IMR-90 (cell line): ENCODE measurements at regions not wholly inside any gene's neighbourhood (a gene's known extent, or its start where the extent isn't known, plus 50 kb on each side); places are given as distances from the start of the nearest gene placed in this dataset.

Experiments used
- ATAC-seq: fragments of 200-7000 bp; cut with Tn5 transposase; 2 replicates; pipeline ENCODE4 v1.9.1; 2020; ENCODE audit warnings: low read depth, mild to moderate bottlenecking, moderate library complexity
- BruUV-seq: library from RNA; stranded (reverse); fragments of 400-500 nt; replicated peaks from 2 replicates; lab custom pipeline; 2021; lab: Mats Ljungman, UMichigan
- CTCF ChIA-PET: fragments of 300-600 bp; formaldehyde crosslinking; extraction: SDS; loops from one replicate; lab custom pipeline; 2021; ENCODE audit warnings: antibody characterized with exemption; lab: Yijun Ruan, JAX
- POLR2A ChIA-PET: fragments of 300-600 bp; sonication (Branson Sonifier 250); formaldehyde crosslinking; loops from one replicate; lab custom pipeline; 2022; ENCODE audit warnings: antibody characterized with exemption; ENCODE audit not compliant: unreplicated experiment; lab: Charles Lee
- DNase-seq: peaks from one replicate; pipeline ENCODE4 v3.0.0; 2013
- H2AFZ ChIP-seq: replicated peaks from 2 replicates; pipeline ENCODE3; 2013; ENCODE audit warnings: low read length, mild to moderate bottlenecking; ENCODE audit not compliant: poor library complexity
- H2AK5ac ChIP-seq: 2 replicates; pipeline ENCODE4 v1.6.1; 2013; ENCODE audit warnings: low read depth, low read length, inconsistent platforms
- H2AK9ac ChIP-seq: replicated peaks from 2 replicates; pipeline ENCODE3; 2013; ENCODE audit warnings: mild to moderate bottlenecking, low read depth, low read length, moderate library complexity; ENCODE audit not compliant: poor library complexity
- H2BK120ac ChIP-seq: 2 replicates; pipeline ENCODE4 v1.6.1; 2013; ENCODE audit warnings: low read depth, low read length, inconsistent platforms
- H2BK15ac ChIP-seq: 3 replicates; pipeline ENCODE4 v1.6.1; 2013; ENCODE audit warnings: low read depth, low read length, inconsistent platforms
- H2BK20ac ChIP-seq: 2 replicates; pipeline ENCODE4 v1.6.1; 2013; ENCODE audit warnings: low read depth, mild to moderate bottlenecking, inconsistent platforms, low read length, moderate library complexity
- H2BK5ac ChIP-seq: 2 replicates; pipeline ENCODE4 v1.6.1; 2013; ENCODE audit warnings: mild to moderate bottlenecking, low read depth, low read length, inconsistent platforms; ENCODE audit not compliant: poor library complexity, severe bottlenecking
- H3K14ac ChIP-seq: replicated peaks from 2 replicates; pipeline ENCODE4 v1.6.1; 2013; ENCODE audit warnings: low read depth, low read length, inconsistent platforms
- H3K18ac ChIP-seq: 2 replicates; pipeline ENCODE4 v1.6.1; 2013; ENCODE audit warnings: low read depth, low read length, control low read depth
- H3K23ac ChIP-seq: 2 replicates; pipeline ENCODE4 v1.6.1; 2013; ENCODE audit warnings: low read depth, low read length, inconsistent platforms
- H3K27ac ChIP-seq: 2 replicates; pipeline ENCODE4 v1.5.1; 2013; ENCODE audit warnings: mild to moderate bottlenecking, control low read depth, low read length; ENCODE audit not compliant: insufficient read depth
- H3K27me3 ChIP-seq: 2 replicates; pipeline ENCODE4 v1.6.1; 2013; ENCODE audit warnings: low read length; ENCODE audit not compliant: control insufficient read depth, insufficient read depth
- H3K36me3 ChIP-seq: 2 replicates; pipeline ENCODE4 v1.6.1; 2013; ENCODE audit warnings: low read length, mixed read lengths; ENCODE audit not compliant: control insufficient read depth, insufficient read depth
- H3K4ac ChIP-seq: 2 replicates; pipeline ENCODE4 v1.6.1; 2013; ENCODE audit warnings: low read depth, low read length, inconsistent platforms
- H3K4me1 ChIP-seq: 2 replicates; pipeline ENCODE4 v1.6.1; 2013; ENCODE audit warnings: low read length, mixed read lengths; ENCODE audit not compliant: control insufficient read depth, insufficient read depth
- H3K4me2 ChIP-seq: 2 replicates; pipeline ENCODE4 v1.6.1; 2013; ENCODE audit warnings: low read depth, mild to moderate bottlenecking, control low read depth, low read length, moderate library complexity
- H3K4me3 ChIP-seq: 2 replicates; pipeline ENCODE4 v1.5.1; 2013; ENCODE audit warnings: low read depth, mild to moderate bottlenecking, control low read depth, low read length, moderate library complexity; ENCODE audit not compliant: insufficient read depth
- H3K56ac ChIP-seq: 2 replicates; pipeline ENCODE4 v1.6.1; 2013; ENCODE audit warnings: low read length, inconsistent platforms; ENCODE audit not compliant: insufficient read depth; ENCODE audit errors: extremely low read depth
- H3K79me1 ChIP-seq, 2 experiments: 2 replicates each; pipeline ENCODE4 v1.6.1; 2013; ENCODE audit warnings: low read length in 2 of 2, inconsistent platforms in 1 of 2, low read depth in 1 of 2
- H3K9ac ChIP-seq: 2 replicates; pipeline ENCODE4 v1.6.1; 2013; ENCODE audit warnings: low read depth, low read length, control low read depth
- H3K9me1 ChIP-seq: 2 replicates; pipeline ENCODE4 v1.6.1; 2013; ENCODE audit warnings: low read length, inconsistent platforms; ENCODE audit not compliant: insufficient read depth
- H3K9me3 ChIP-seq: 2 replicates; pipeline ENCODE4 v1.6.1; 2013; ENCODE audit warnings: low read length; ENCODE audit not compliant: control insufficient read depth, insufficient read depth
- H4K20me1 ChIP-seq: 2 replicates; pipeline ENCODE4 v1.6.1; 2013; ENCODE audit warnings: low read length, inconsistent platforms; ENCODE audit not compliant: insufficient read depth
- H4K5ac ChIP-seq: 2 replicates; pipeline ENCODE4 v1.6.1; 2013; ENCODE audit warnings: mild to moderate bottlenecking, low read depth, low read length, control low read depth
- H4K8ac ChIP-seq, 2 experiments: 2 replicates each; pipeline ENCODE4 v1.6.1; 2013; ENCODE audit warnings: low read depth in 2 of 2, low read length in 2 of 2, control low read depth in 1 of 2, inconsistent platforms in 1 of 2
- H4K91ac ChIP-seq: 2 replicates; pipeline ENCODE4 v1.6.1; 2013; ENCODE audit warnings: low read depth, low read length, inconsistent platforms; ENCODE audit not compliant: insufficient read depth
- BHLHE40 ChIP-seq: fragments of 150-350 bp; IDR thresholded peaks from 2 replicates; pipeline ENCODE4 v1.6.1; 2016; ENCODE audit warnings: mild to moderate bottlenecking, low read depth, low read length
- CEBPB ChIP-seq: IDR thresholded peaks from 2 replicates; pipeline ENCODE4 v1.6.1; 2012; ENCODE audit warnings: low read depth, low read length, improper control_type of control experiment
- CHD1 ChIP-seq: IDR thresholded peaks from 2 replicates; pipeline ENCODE4 v1.6.1; 2012; ENCODE audit warnings: low read depth, low read length, improper control_type of control experiment
- FOS ChIP-seq: fragments of 150-350 bp; IDR thresholded peaks from 2 replicates; pipeline ENCODE4 v1.6.1; 2016; ENCODE audit warnings: low read depth, low read length
- MAFK ChIP-seq: IDR thresholded peaks from 2 replicates; pipeline ENCODE4 v1.6.1; 2012; ENCODE audit warnings: low read depth, low read length, improper control_type of control experiment
- MAZ ChIP-seq: IDR thresholded peaks from 2 replicates; pipeline ENCODE4 v1.6.1; 2012; ENCODE audit warnings: low read depth, mild to moderate bottlenecking, low read length, improper control_type of control experiment, moderate library complexity, borderline replicate concordance
- MXI1 ChIP-seq: IDR thresholded peaks from 2 replicates; pipeline ENCODE4 v1.6.1; 2012; ENCODE audit warnings: low read depth, mild to moderate bottlenecking, low read length, moderate library complexity, borderline replicate concordance
- NFE2L2 ChIP-seq: fragments of 150-350 bp; IDR thresholded peaks from 2 replicates; pipeline ENCODE4 v1.6.1; 2016; ENCODE audit warnings: low read depth, mild to moderate bottlenecking, low read length
- POLR2A ChIP-seq: IDR thresholded peaks from 2 replicates; pipeline ENCODE4 v1.6.1; 2012; ENCODE audit warnings: mild to moderate bottlenecking, low read depth, low read length
- RAD21 ChIP-seq: IDR thresholded peaks from 2 replicates; pipeline ENCODE4 v1.6.1; 2012; ENCODE audit warnings: low read length, improper control_type of control experiment
- RCOR1 ChIP-seq: IDR thresholded peaks from 2 replicates; pipeline ENCODE4 v1.6.1; 2012; ENCODE audit warnings: mild to moderate bottlenecking, low read length, improper control_type of control experiment; ENCODE audit not compliant: insufficient replicate concordance
- RFX5 ChIP-seq: IDR thresholded peaks from 2 replicates; pipeline ENCODE4 v1.8.0; 2012; ENCODE audit warnings: low read depth, mild to moderate bottlenecking, low read length, moderate library complexity
- SMC3 ChIP-seq: fragments of 150-350 bp; IDR thresholded peaks from 2 replicates; pipeline ENCODE4 v1.6.1; 2016; ENCODE audit warnings: low read depth, mild to moderate bottlenecking, antibody characterized with exemption, low read length, moderate library complexity
- WGBS, 2 experiments: methylation state at CpG; one replicate each; pipeline versions ENCODE4 v1.1.5 to v1.1.7; 2013; ENCODE audit warnings: missing lambda C conversion rate in 2 of 2; ENCODE audit not compliant: insufficient read length in 1 of 2; ENCODE audit errors: extremely low coverage in 2 of 2; 5-methylcytosine and 5-hydroxymethylcytosine counted together
- dilution Hi-C: fragments of 300-500 bp; cut with HindIII; formaldehyde crosslinking; loops from one replicate; pipeline ENCODE4 v1.14.3; 2018; ENCODE audit warnings: low sequenced_read_pairs; ENCODE audit not compliant: unreplicated experiment
- in situ Hi-C: fragments of 300-500 bp; cut with MboI; formaldehyde crosslinking; loops from 3 replicates; pipeline ENCODE4 v1.14.3; 2019; ENCODE audit warnings: low sequenced_read_pairs, inconsistent platforms, mixed read lengths
- intact Hi-C: fragments of 100-400 bp; cut with micrococcal nuclease; formaldehyde crosslinking; loops from 2 replicates; pipeline ENCODE4 v1.10.0; 2022
- TF ChIP-seq, protein P1 (sequence below): fragments of 150-350 bp; IDR thresholded peaks from 2 replicates; pipeline ENCODE4 v1.6.1; 2017; ENCODE audit warnings: mild to moderate bottlenecking, antibody characterized with exemption, low read length, low read depth
- TF ChIP-seq, protein P2 (sequence below): conservative IDR thresholded peaks from 2 replicates; pipeline ENCODE4 v1.5.1; 2012; ENCODE audit warnings: mild to moderate bottlenecking, low read depth, low read length, improper control_type of control experiment
- TF ChIP-seq, protein P3 (sequence below): fragments of 150-350 bp; IDR thresholded peaks from 2 replicates; pipeline ENCODE4 v1.6.1; 2016; ENCODE audit warnings: low read depth, mild to moderate bottlenecking, low read length, moderate library complexity, borderline replicate concordance

DNA sequence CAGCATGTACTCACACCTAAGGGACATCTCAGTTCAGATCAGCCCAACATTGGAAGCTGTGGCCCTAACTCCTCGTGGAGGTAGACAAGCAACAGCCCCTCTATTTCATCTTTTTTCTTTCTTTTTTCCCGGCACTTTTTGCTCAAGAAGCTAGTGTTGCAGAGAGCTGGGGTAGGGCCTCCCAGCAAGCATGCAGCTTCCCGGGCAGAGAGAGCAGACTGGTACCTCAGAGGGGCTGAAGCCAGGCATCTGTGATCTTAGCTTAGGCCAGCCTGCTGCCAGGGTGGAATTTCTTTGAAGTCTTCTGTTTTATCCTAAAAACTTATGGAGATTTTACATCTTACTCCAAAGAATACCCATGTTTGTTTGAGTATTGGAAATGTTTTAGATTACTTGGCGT is 195.4 kb downstream of the C16orf95 start:
- Histone ChIP-seq H3K4me3 (no peak overlapping the region), H2BK120ac (no peak overlapping the region), H3K9me1 (peaks cover 8% of the 10 kb centered on the region), H2BK20ac (no peak overlapping the region), H4K91ac (no peak overlapping the region), H4K8ac (no peak overlapping the region), H3K27me3 (peaks cover 35% of the 10 kb centered on the region), H3K9ac (no peak overlapping the region), H2AK5ac (no peak overlapping the region), H3K79me1 (no peaks in the 10 kb centered on the region), H2BK15ac (no peak overlapping the region), H3K36me3 (no peaks in the 10 kb centered on the region), H3K27ac (no peak overlapping the region), H2BK5ac (no peak overlapping the region), H3K4me1 (peaks cover 5% of the 10 kb centered on the region; the same call in 1 of the 2 replicates), H2AFZ (no peak overlapping the region), H4K20me1 (no peaks in the 10 kb centered on the region), H3K56ac (no peak overlapping the region), H3K4ac (no peak overlapping the region), H3K4me2 (no peak overlapping the region), H3K14ac (no peak overlapping the region), H3K18ac (no peak overlapping the region), H4K5ac (no peak overlapping the region), H3K23ac (no peak overlapping the region), H2AK9ac (no peak overlapping the region), H3K9me3 (peaks cover 10% of the 10 kb centered on the region)
- WGBS, 2 experiments: no CpG with 5 or more reads among the region's 4 CpGs
- CTCF ChIA-PET: interaction anchor here (1.2 kb wide), 1 partner anchor 17 kb away, joined by 3 read pairs; no protein-coding TSS in a partner anchor
- dilution Hi-C loops: no loop called here
- BruUV-seq: no TSS peak
- intact Hi-C loops: no loop called here
- in situ Hi-C loops: no loop called here
- no peak for TF ChIP-seq MAFK
- no peak for TF ChIP-seq POLR2A
- TF ChIP-seq, protein P1, sequence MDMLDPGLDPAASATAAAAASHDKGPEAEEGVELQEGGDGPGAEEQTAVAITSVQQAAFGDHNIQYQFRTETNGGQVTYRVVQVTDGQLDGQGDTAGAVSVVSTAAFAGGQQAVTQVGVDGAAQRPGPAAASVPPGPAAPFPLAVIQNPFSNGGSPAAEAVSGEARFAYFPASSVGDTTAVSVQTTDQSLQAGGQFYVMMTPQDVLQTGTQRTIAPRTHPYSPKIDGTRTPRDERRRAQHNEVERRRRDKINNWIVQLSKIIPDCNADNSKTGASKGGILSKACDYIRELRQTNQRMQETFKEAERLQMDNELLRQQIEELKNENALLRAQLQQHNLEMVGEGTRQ: no peak
- TF ChIP-seq SMC3: no peak
- no peak for TF ChIP-seq BHLHE40
- TF ChIP-seq CEBPB: no peak
- no peak for TF ChIP-seq RFX5
- TF ChIP-seq, protein P2, sequence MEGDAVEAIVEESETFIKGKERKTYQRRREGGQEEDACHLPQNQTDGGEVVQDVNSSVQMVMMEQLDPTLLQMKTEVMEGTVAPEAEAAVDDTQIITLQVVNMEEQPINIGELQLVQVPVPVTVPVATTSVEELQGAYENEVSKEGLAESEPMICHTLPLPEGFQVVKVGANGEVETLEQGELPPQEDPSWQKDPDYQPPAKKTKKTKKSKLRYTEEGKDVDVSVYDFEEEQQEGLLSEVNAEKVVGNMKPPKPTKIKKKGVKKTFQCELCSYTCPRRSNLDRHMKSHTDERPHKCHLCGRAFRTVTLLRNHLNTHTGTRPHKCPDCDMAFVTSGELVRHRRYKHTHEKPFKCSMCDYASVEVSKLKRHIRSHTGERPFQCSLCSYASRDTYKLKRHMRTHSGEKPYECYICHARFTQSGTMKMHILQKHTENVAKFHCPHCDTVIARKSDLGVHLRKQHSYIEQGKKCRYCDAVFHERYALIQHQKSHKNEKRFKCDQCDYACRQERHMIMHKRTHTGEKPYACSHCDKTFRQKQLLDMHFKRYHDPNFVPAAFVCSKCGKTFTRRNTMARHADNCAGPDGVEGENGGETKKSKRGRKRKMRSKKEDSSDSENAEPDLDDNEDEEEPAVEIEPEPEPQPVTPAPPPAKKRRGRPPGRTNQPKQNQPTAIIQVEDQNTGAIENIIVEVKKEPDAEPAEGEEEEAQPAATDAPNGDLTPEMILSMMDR: no peak
- no peak for TF ChIP-seq CHD1
- no peak for TF ChIP-seq RCOR1
- no peak for TF ChIP-seq FOS
- TF ChIP-seq MAZ: no peak
- TF ChIP-seq, protein P3, sequence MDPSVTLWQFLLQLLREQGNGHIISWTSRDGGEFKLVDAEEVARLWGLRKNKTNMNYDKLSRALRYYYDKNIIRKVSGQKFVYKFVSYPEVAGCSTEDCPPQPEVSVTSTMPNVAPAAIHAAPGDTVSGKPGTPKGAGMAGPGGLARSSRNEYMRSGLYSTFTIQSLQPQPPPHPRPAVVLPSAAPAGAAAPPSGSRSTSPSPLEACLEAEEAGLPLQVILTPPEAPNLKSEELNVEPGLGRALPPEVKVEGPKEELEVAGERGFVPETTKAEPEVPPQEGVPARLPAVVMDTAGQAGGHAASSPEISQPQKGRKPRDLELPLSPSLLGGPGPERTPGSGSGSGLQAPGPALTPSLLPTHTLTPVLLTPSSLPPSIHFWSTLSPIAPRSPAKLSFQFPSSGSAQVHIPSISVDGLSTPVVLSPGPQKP: no peak
- no peak for TF ChIP-seq RAD21
- TF ChIP-seq NFE2L2: no peak
- no peak for TF ChIP-seq MXI1
- DNase-seq: no peak
- POLR2A ChIA-PET: interaction anchor here (0.6 kb wide), 1 partner anchor 13 kb away, joined by 3 read pairs; no protein-coding TSS in a partner anchor
- ATAC-seq: no peak
